Fibroblast of lung (primary cell): ENCODE measurements at regions not wholly inside any gene's neighbourhood (a gene's known extent, or its start where the extent isn't known, plus 50 kb on each side); places are given as distances from the start of the nearest gene placed in this dataset.

Source experiments
- DNase-seq, 2 donors: peaks; one replicate each; pipeline versions ENCODE4 v3.0.0 to v3.0.0-alpha.2; 2010; ENCODE audit warnings: low read depth in 2 of 2
- H2AFZ ChIP-seq: 2 replicates; pipeline ENCODE4 v1.5.1; 2012; ENCODE audit warnings: low read length, control low read depth, inconsistent platforms
- H3K27ac ChIP-seq: 2 replicates; pipeline ENCODE4 v1.5.1; 2011; ENCODE audit warnings: low read length, control low read depth; ENCODE audit not compliant: insufficient read depth
- H3K27me3 ChIP-seq: 2 replicates; pipeline ENCODE4 v1.5.1; 2011; ENCODE audit warnings: mild to moderate bottlenecking, low read length; ENCODE audit not compliant: control insufficient read depth, insufficient read depth
- H3K36me3 ChIP-seq: 2 replicates; pipeline ENCODE4 v1.5.1; 2011; ENCODE audit warnings: low read length; ENCODE audit not compliant: control insufficient read depth, insufficient read depth
- H3K4me1 ChIP-seq: 2 replicates; pipeline ENCODE4 v1.5.1; 2011; ENCODE audit warnings: low read length; ENCODE audit not compliant: control insufficient read depth, insufficient read depth; ENCODE audit errors: extremely low read depth
- H3K4me2 ChIP-seq: 2 replicates; pipeline ENCODE4 v1.5.1; 2011; ENCODE audit warnings: low read length, control low read depth; ENCODE audit not compliant: insufficient read depth; ENCODE audit errors: extremely low read depth
- H3K4me3 ChIP-seq, 4 experiments: fragments of 200-600 bp in 1 of 4; sonication (generic) in 1 of 4; replicated peaks in 1 of 4; 2 replicates each; pipeline ENCODE4 v1.5.1; 2011 to 2016; ENCODE audit warnings: low read length in 4 of 4, low read depth in 3 of 4, mild to moderate bottlenecking in 3 of 4, control low read depth in 2 of 4, inconsistent platforms in 1 of 4, mixed read lengths in 1 of 4; ENCODE audit not compliant: insufficient read depth in 1 of 4; ENCODE audit errors: control extremely low read depth in 1 of 4
- H3K79me2 ChIP-seq: 2 replicates; pipeline ENCODE4 v1.5.1; 2012; ENCODE audit warnings: mild to moderate bottlenecking, low read length, inconsistent platforms; ENCODE audit not compliant: control insufficient read depth, insufficient read depth
- H3K9ac ChIP-seq: 2 replicates; pipeline ENCODE4 v1.5.1; 2011; ENCODE audit warnings: mild to moderate bottlenecking, low read length, control low read depth; ENCODE audit not compliant: insufficient read depth
- H3K9me3 ChIP-seq: 2 replicates; pipeline ENCODE4 v1.5.1; 2012; ENCODE audit warnings: low read depth, low read length; ENCODE audit not compliant: control insufficient read depth, insufficient read depth
- H4K20me1 ChIP-seq: 2 replicates; pipeline ENCODE4 v1.5.1; 2011; ENCODE audit warnings: low read length; ENCODE audit not compliant: control insufficient read depth, insufficient read depth; ENCODE audit errors: extremely low read depth
- EZH2 ChIP-seq: IDR thresholded peaks from 2 replicates; pipeline ENCODE4 v1.5.1; 2012; ENCODE audit warnings: low read length, control low read depth, mild to moderate bottlenecking; ENCODE audit errors: missing control alignments
- TF ChIP-seq, protein P1 (sequence below), 2 donors: IDR thresholded peaks in 1 of 2; conservative IDR thresholded peaks in 1 of 2; 1 replicate in 1 of 2; 2 replicates in 1 of 2; pipeline ENCODE4 v1.5.1; 2011 to 2012; ENCODE audit warnings: low read length in 2 of 2, control low read depth in 1 of 2, inconsistent platforms in 1 of 2, low read depth in 1 of 2, mild to moderate bottlenecking in 1 of 2

DNA sequence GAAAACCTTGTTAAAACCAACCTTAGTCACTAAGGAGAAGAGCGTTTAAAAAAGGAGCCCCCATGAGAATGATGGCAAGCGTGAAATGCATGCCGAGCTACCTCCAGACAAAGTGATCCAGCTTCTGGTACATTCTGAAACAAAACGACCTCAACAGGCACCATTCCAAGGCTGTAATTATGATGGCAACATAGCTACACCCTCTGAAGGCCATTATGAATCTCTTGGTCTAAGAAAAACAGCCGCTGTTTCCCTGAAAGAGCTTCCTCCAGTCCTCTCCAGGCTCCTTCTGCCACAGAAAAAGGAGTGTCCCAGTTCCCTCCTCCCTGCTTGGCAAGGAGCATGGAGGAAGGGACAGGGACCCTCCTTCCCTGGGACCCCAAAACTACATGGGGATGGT lies 50.0 kb upstream of the ABLIM1 start:
- TF ChIP-seq EZH2: no peak
- Histone ChIP-seq H3K4me3 (no peak overlapping the region), H3K27me3 (no peaks in the 10 kb centered on the region), H3K79me2 (no peaks in the 10 kb centered on the region), H3K36me3 (no peaks in the 10 kb centered on the region), H3K9ac (no peak overlapping the region), H4K20me1 (no peaks in the 10 kb centered on the region), H2AFZ (no peak overlapping the region), H3K4me1 (peaks cover 2% of the 10 kb centered on the region), H3K27ac (no peak overlapping the region), H3K4me2 (no peak overlapping the region), H3K9me3 (no peaks in the 10 kb centered on the region)
- DNase-seq: no peak

DNA sequence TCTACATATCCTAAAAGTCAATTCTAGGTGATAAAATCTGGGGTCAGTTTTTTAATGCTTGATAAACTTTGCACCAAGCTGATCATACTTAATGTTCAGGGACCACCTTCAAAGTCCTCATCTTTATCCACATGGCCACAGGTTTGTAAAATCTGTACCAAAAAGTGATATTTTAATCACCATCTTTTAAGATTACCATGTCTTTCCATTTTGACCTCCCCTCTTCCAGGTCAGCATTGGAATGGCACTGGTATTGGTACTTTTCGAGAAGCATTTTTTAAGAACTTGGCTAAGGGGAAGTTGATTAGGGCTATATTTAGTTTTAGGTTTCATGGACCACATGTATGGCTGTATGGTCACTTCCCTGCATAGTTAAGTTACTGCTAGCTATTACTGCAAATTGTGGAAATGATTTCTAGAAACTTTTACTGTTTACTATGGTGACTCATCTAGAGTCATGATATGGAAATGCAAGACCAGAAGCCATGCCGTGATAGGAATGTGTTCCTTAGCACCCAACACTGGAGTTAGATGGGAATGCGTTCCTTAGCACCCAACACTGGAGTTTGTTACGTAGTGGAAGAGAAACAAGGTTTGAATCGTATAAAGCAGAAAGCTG lies 50.8 kb upstream of the ABLIM1 start:
- H2AFZ ChIP-seq: no peak overlapping the region
- no peaks in the 10 kb centered on the region for H3K79me2 ChIP-seq
- no peaks in the 10 kb centered on the region for H3K36me3 ChIP-seq
- no peaks in the 10 kb centered on the region for H4K20me1 ChIP-seq
- no peak overlapping the region for H3K9ac ChIP-seq
- H3K4me2 ChIP-seq: no peak overlapping the region
- H3K27ac ChIP-seq: no peak overlapping the region
- no peak overlapping the region for H3K4me3 ChIP-seq
- peaks cover 4% of the 10 kb centered on the region for H3K4me1 ChIP-seq
- peak; percentile 79 to 95 for DNase-seq
- H3K27me3 ChIP-seq: no peaks in the 10 kb centered on the region
- H3K9me3 ChIP-seq: no peaks in the 10 kb centered on the region
- TF ChIP-seq EZH2: no peak
- TF ChIP-seq, protein P1, sequence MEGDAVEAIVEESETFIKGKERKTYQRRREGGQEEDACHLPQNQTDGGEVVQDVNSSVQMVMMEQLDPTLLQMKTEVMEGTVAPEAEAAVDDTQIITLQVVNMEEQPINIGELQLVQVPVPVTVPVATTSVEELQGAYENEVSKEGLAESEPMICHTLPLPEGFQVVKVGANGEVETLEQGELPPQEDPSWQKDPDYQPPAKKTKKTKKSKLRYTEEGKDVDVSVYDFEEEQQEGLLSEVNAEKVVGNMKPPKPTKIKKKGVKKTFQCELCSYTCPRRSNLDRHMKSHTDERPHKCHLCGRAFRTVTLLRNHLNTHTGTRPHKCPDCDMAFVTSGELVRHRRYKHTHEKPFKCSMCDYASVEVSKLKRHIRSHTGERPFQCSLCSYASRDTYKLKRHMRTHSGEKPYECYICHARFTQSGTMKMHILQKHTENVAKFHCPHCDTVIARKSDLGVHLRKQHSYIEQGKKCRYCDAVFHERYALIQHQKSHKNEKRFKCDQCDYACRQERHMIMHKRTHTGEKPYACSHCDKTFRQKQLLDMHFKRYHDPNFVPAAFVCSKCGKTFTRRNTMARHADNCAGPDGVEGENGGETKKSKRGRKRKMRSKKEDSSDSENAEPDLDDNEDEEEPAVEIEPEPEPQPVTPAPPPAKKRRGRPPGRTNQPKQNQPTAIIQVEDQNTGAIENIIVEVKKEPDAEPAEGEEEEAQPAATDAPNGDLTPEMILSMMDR (conservative IDR thresholded peaks at IDR 0.05 in 1 of 2, IDR thresholded peaks at IDR 0.05 in 1 of 2; ENCODE audit: low read depth in 1 of 2, low read length in 2 of 2): no peak

GRCh38 chr10:114709984-114710383 lies 51.9 kb upstream of the ABLIM1 start:
- Histone ChIP-seq H3K9me3 (no peaks in the 10 kb centered on the region), H3K9ac (no peak overlapping the region), H3K4me2 (no peak overlapping the region), H3K4me3 (no peak overlapping the region), H3K27me3 (no peaks in the 10 kb centered on the region), H3K27ac (no peak overlapping the region), H3K36me3 (no peaks in the 10 kb centered on the region), H2AFZ (no peak overlapping the region), H3K4me1 (peaks cover 8% of the 10 kb centered on the region), H3K79me2 (no peaks in the 10 kb centered on the region), H4K20me1 (no peaks in the 10 kb centered on the region)
- TF ChIP-seq, protein P1 (conservative IDR thresholded peaks at IDR 0.05 in 1 of 2, IDR thresholded peaks at IDR 0.05 in 1 of 2; ENCODE audit: low read depth in 1 of 2, low read length in 2 of 2): no peak
- TF ChIP-seq EZH2: no peak
- peak; percentile 45 to 59 for DNase-seq
